Body of pancreas (tissue), 4 donors: ENCODE measurements at regions not wholly inside any gene's neighbourhood (a gene's known extent, or its start where the extent isn't known, plus 50 kb on each side); places are given as distances from the start of the nearest gene placed in this dataset.

Experiments
- CTCF ChIP-seq, 7 experiments: fragments of 450-650 bp in 4 of 7; fragments of 200-600 bp in 3 of 7; sonication (generic) in 3 of 7; IDR thresholded peaks; one replicate each; pipeline ENCODE4 v1.5.1; 2016 to 2019; ENCODE audit warnings: antibody characterized with exemption in 7 of 7
- POLR2A ChIP-seq, 3 donors: fragments of 450-650 bp; IDR thresholded peaks; one replicate each; pipeline ENCODE4 v1.6.1; 2016; ENCODE audit warnings: antibody characterized with exemption in 3 of 3, mild to moderate bottlenecking in 2 of 3

DNA sequence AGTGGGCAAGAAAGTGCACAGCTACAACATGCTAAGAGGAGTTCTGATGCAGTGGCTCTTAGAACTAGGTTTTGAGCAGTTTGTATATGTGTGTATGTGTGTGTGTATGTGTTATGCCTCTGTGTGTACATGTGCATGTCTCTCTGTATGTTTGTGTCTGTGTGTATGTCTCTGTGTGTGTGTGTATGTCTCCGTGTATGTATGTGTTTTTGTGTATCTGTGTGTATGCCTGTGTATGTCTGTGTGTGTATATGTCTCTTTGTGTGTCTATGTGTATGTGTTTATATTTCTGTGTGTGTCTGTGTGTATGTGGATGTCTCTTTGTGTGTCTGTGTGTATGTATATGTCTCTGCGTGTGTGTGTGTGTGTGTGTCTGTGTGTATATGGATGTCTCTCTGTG lies 139.6 kb downstream of the C12orf75 start:
- TF ChIP-seq CTCF (IDR thresholded peaks at IDR 0.05) (no peak), POLR2A (IDR thresholded peaks at IDR 0.05) (no peak)
